ENCODE measurements at regions not wholly inside any gene's neighbourhood (a gene's known extent, or its start where the extent isn't known, plus 50 kb on each side); places are given as distances from the start of the nearest gene placed in this dataset.

- TF ChIP-seq CTCF (IDR thresholded peaks at IDR 0.05) (no peak), POLR2A (IDR thresholded peaks at IDR 0.05) (no peak)
These were observed 110.3 kb upstream of the PRSS16 start for GRCh38 chr6:27136978-27137814.
